ENCODE measurements at regions not wholly inside any gene's neighbourhood (a gene's known extent, or its start where the extent isn't known, plus 50 kb on each side); places are given as distances from the start of the nearest gene placed in this dataset.
A peak's percentile ranks its signal among the peaks of the same experiment; 100 is the strongest.
"Not testable (repeated sequence)": the region's sequence is repeated elsewhere in the genome, so short reads cannot be mapped to it uniquely, and the experiment has no call there.

- DNase-seq, result no peak
- Histone ChIP-seq H3K27me3 (ENCODE audit: low read length) (no peaks in the 10 kb centered on the region), H3K4me3 (ENCODE audit: low read length) (no peak overlapping the region), H3K9ac (ENCODE audit: low read length) (no peak overlapping the region), H3K4me1 (ENCODE audit: low read length) (no peaks in the 10 kb centered on the region), H3K9me3 (ENCODE audit: low read length) (no peaks in the 10 kb centered on the region), H4K20me1 (ENCODE audit: insufficient read depth, low read depth, low read length) (no peaks in the 10 kb centered on the region), H3K27ac (ENCODE audit: low read length) (no peak overlapping the region), H3K36me3 (ENCODE audit: insufficient read depth, low read length) (no peaks in the 10 kb centered on the region), H3K79me2 (ENCODE audit: low read length) (no peaks in the 10 kb centered on the region), H2AFZ (ENCODE audit: low read length) (no peak overlapping the region), H3K4me2 (ENCODE audit: low read depth, low read length, poor library complexity, severe bottlenecking) (no peak overlapping the region), H3K9me2 (replicated peaks; ENCODE audit: insufficient read depth, low read length) (no peaks in the 10 kb centered on the region)
Measured at GRCh38 chr12:115305867-115306266, 621.9 kb upstream of the TBX3 start.

- Histone ChIP-seq H3K27ac (ENCODE audit: low read length) (no peak overlapping the region), H3K9ac (ENCODE audit: low read length) (no peak overlapping the region), H3K4me2 (ENCODE audit: low read depth, low read length, poor library complexity, severe bottlenecking) (no peak overlapping the region), H3K9me2 (replicated peaks; ENCODE audit: insufficient read depth, low read length) (no peaks in the 10 kb centered on the region), H2AFZ (ENCODE audit: low read length) (no peak overlapping the region), H3K4me3 (ENCODE audit: low read length) (no peak overlapping the region), H3K9me3 (ENCODE audit: low read length) (0 out of 2 replicates have a peak, but pooled peaks cover 3% of the 10 kb centered on the region), H3K27me3 (ENCODE audit: low read length) (no peaks in the 10 kb centered on the region), H3K36me3 (ENCODE audit: insufficient read depth, low read length) (no peaks in the 10 kb centered on the region), H3K4me1 (ENCODE audit: low read length) (no peaks in the 10 kb centered on the region), H3K79me2 (ENCODE audit: low read length) (no peaks in the 10 kb centered on the region), H4K20me1 (ENCODE audit: insufficient read depth, low read depth, low read length) (no peaks in the 10 kb centered on the region)
- peak; percentile 19 for DNase-seq
Measured at GRCh38 chr12:115305275-115305674, 621.3 kb upstream of the TBX3 start.

DNA sequence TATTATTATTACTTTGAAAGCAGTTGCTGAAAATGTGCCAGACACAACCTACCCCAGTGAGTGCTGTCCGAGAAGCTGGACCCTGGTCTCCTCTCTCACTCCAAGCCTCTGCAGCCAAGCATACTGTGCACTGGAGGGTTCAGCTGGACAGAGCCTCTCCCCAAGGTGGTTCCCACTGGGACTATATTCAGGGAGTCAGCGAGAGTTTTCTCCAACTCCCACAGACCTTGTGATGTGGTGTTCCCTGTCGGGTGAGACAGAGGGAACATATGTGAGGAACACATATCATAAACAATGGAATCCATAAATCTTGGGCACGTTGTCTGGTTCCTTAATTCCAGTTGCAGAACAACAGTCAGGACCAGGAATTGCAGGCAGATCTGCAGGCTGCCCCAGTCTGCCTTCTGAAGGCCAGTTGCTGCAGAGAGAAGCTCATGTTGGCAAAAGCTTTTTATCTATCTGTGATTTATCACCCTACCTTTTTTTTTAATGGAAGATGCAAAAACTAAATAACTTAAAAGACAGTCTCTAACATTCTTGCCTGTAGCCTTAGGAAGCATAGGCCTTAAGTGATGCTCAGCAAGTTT lies 619.8 kb upstream of the TBX3 start:
- no peaks in the 10 kb centered on the region for H3K27me3 ChIP-seq (ENCODE audit: low read length)
- H3K4me1 ChIP-seq (ENCODE audit: low read length), result no peaks in the 10 kb centered on the region
- no peaks in the 10 kb centered on the region for H3K36me3 ChIP-seq (ENCODE audit: insufficient read depth, low read length)
- no peak overlapping the region for H2AFZ ChIP-seq (ENCODE audit: low read length)
- H3K4me3 ChIP-seq (ENCODE audit: low read length), result no peak overlapping the region
- H3K4me2 ChIP-seq (ENCODE audit: low read depth, low read length, poor library complexity, severe bottlenecking), result no peak overlapping the region
- H3K79me2 ChIP-seq (ENCODE audit: low read length), result no peaks in the 10 kb centered on the region
- H3K9me2 ChIP-seq (replicated peaks; ENCODE audit: insufficient read depth, low read length), result no peaks in the 10 kb centered on the region
- H4K20me1 ChIP-seq (ENCODE audit: insufficient read depth, low read depth, low read length), result no peaks in the 10 kb centered on the region
- DNase-seq, result no peak
- 0 out of 2 replicates have a peak, but pooled peaks cover 3% of the 10 kb centered on the region for H3K9me3 ChIP-seq (ENCODE audit: low read length)
- H3K27ac ChIP-seq (ENCODE audit: low read length), result no peak overlapping the region
- H3K9ac ChIP-seq (ENCODE audit: low read length), result no peak overlapping the region

DNA sequence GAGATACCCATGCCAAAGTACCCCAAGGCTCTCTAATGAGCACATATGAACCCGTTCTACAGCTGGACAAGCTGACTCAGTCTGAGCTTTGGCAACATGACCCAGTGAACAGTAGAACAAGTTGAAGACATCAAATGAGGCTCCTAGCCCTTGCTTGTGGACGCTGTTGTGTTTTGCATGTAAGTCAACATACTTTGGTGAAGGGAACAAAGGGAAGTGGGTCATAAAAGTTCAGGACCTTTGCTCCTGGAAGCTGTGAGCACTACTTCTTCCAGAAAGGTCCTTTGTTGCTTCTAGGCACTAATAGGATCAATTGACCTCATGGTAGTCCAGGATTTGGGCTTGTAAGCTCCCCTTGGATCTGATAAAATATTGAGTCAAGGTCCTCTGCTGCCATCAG lies 613.5 kb upstream of the TBX3 start:
- H3K4me2 ChIP-seq (ENCODE audit: low read depth, low read length, poor library complexity, severe bottlenecking), result no peak overlapping the region

GRCh38 chr12:115296613-115297198 lies 612.7 kb upstream of the TBX3 start:
- no peaks in the 10 kb centered on the region for H3K27me3 ChIP-seq (ENCODE audit: low read length)
- H3K79me2 ChIP-seq (ENCODE audit: low read length), result no peaks in the 10 kb centered on the region
- no peak overlapping the region for H3K4me2 ChIP-seq (ENCODE audit: low read depth, low read length, poor library complexity, severe bottlenecking)
- 0 out of 2 replicates have a peak, but pooled peaks cover 3% of the 10 kb centered on the region for H3K9me3 ChIP-seq (ENCODE audit: low read length)
- H2AFZ ChIP-seq (ENCODE audit: low read length), result no peak overlapping the region
- H3K4me1 ChIP-seq (ENCODE audit: low read length), result no peaks in the 10 kb centered on the region
- no peak for DNase-seq
- H3K36me3 ChIP-seq (ENCODE audit: insufficient read depth, low read length), result no peaks in the 10 kb centered on the region
- no peak overlapping the region for H3K4me3 ChIP-seq (ENCODE audit: low read length)
- H4K20me1 ChIP-seq (ENCODE audit: insufficient read depth, low read depth, low read length), result no peaks in the 10 kb centered on the region
- H3K27ac ChIP-seq (ENCODE audit: low read length), result no peak overlapping the region
- H3K9me2 ChIP-seq (replicated peaks; ENCODE audit: insufficient read depth, low read length), result no peaks in the 10 kb centered on the region
- no peak overlapping the region for H3K9ac ChIP-seq (ENCODE audit: low read length)

More for the DNA sequence above, 613.5 kb upstream of the TBX3 start:
- Histone ChIP-seq H3K9ac (ENCODE audit: low read length) (no peak overlapping the region), H3K36me3 (ENCODE audit: insufficient read depth, low read length) (no peaks in the 10 kb centered on the region), H3K79me2 (ENCODE audit: low read length) (no peaks in the 10 kb centered on the region), H3K9me2 (replicated peaks; ENCODE audit: insufficient read depth, low read length) (no peaks in the 10 kb centered on the region), H2AFZ (ENCODE audit: low read length) (no peak overlapping the region), H3K9me3 (ENCODE audit: low read length) (0 out of 2 replicates have a peak, but pooled peaks cover 3% of the 10 kb centered on the region), H4K20me1 (ENCODE audit: insufficient read depth, low read depth, low read length) (no peaks in the 10 kb centered on the region), H3K4me3 (ENCODE audit: low read length) (no peak overlapping the region), H3K4me1 (ENCODE audit: low read length) (no peaks in the 10 kb centered on the region), H3K27ac (ENCODE audit: low read length) (no peak overlapping the region), H3K27me3 (ENCODE audit: low read length) (no peaks in the 10 kb centered on the region)
- DNase-seq, result no peak

- Histone ChIP-seq H3K79me2 (ENCODE audit: low read length) (no peaks in the 10 kb centered on the region), H3K36me3 (ENCODE audit: insufficient read depth, low read length) (no peaks in the 10 kb centered on the region), H3K9ac (ENCODE audit: low read length) (no peak overlapping the region), H4K20me1 (ENCODE audit: insufficient read depth, low read depth, low read length) (no peaks in the 10 kb centered on the region), H3K27me3 (ENCODE audit: low read length) (no peaks in the 10 kb centered on the region), H3K4me3 (ENCODE audit: low read length) (no peak overlapping the region), H3K27ac (ENCODE audit: low read length) (no peak overlapping the region), H3K4me1 (ENCODE audit: low read length) (no peaks in the 10 kb centered on the region), H3K4me2 (ENCODE audit: low read depth, low read length, poor library complexity, severe bottlenecking) (no peak overlapping the region), H3K9me3 (ENCODE audit: low read length) (0 out of 2 replicates have a peak, but pooled peaks cover 3% of the 10 kb centered on the region), H3K9me2 (replicated peaks; ENCODE audit: insufficient read depth, low read length) (no peaks in the 10 kb centered on the region), H2AFZ (ENCODE audit: low read length) (no peak overlapping the region)
- DNase-seq, result no peak
Measured at GRCh38 chr12:115295886-115296285, 611.9 kb upstream of the TBX3 start.

- Histone ChIP-seq H3K27ac (ENCODE audit: low read length) (no peak overlapping the region), H3K4me3 (ENCODE audit: low read length) (no peak overlapping the region), H3K9me2 (replicated peaks; ENCODE audit: insufficient read depth, low read length) (no peaks in the 10 kb centered on the region), H2AFZ (ENCODE audit: low read length) (no peak overlapping the region), H3K4me1 (ENCODE audit: low read length) (no peaks in the 10 kb centered on the region), H3K4me2 (ENCODE audit: low read depth, low read length, poor library complexity, severe bottlenecking) (no peak overlapping the region), H3K27me3 (ENCODE audit: low read length) (no peaks in the 10 kb centered on the region), H4K20me1 (ENCODE audit: insufficient read depth, low read depth, low read length) (no peaks in the 10 kb centered on the region), H3K36me3 (ENCODE audit: insufficient read depth, low read length) (no peaks in the 10 kb centered on the region), H3K9me3 (ENCODE audit: low read length) (no peaks in the 10 kb centered on the region), H3K9ac (ENCODE audit: low read length) (no peak overlapping the region), H3K79me2 (ENCODE audit: low read length) (no peaks in the 10 kb centered on the region)
- no peak for DNase-seq
Measured at GRCh38 chr12:115294453-115295133, 610.6 kb upstream of the TBX3 start.

- DNase-seq; H3K9me2 ChIP-seq (replicated peaks; ENCODE audit: insufficient read depth, low read length); H3K27me3 ChIP-seq (ENCODE audit: low read length); H3K9me3 ChIP-seq (ENCODE audit: low read length); H3K79me2 ChIP-seq (ENCODE audit: low read length); H3K4me2 ChIP-seq (ENCODE audit: low read depth, low read length, poor library complexity, severe bottlenecking); H3K4me1 ChIP-seq (ENCODE audit: low read length); H3K27ac ChIP-seq (ENCODE audit: low read length); H3K4me3 ChIP-seq (ENCODE audit: low read length); H3K36me3 ChIP-seq (ENCODE audit: insufficient read depth, low read length); H3K9ac ChIP-seq (ENCODE audit: low read length); H4K20me1 ChIP-seq (ENCODE audit: insufficient read depth, low read depth, low read length); H2AFZ ChIP-seq (ENCODE audit: low read length): not testable (repeated sequence)
Measured at GRCh38 chr12:115285429-115285828, 601.5 kb upstream of the TBX3 start.

Measured in Karpas-422 (cell line).